ENCODE measurements at regions not wholly inside any gene's neighbourhood (a gene's known extent, or its start where the extent isn't known, plus 50 kb on each side); places are given as distances from the start of the nearest gene placed in this dataset.

DNA sequence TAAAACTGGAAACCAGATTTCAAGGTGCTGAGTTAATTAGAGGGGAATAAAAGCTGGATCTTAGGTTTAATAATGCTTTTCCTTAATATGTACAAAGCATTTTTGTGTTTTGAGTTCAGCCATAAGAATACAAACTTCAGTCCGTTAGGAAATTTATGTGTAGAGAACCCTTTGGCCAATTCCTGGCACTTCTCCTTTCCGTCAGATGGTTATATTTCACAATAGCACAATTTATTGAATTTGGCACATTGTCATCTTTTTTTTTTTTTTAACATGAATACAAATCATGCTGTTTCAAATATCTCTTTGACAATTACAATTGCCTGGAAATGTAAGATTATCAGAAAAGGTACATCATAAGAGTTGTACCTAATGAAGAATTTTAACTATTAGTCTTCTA lies 56.2 kb upstream of the DDHD1 start:
- DNase-seq = no peak

Measured in right kidney (tissue), 1 donor.